ENCODE measurements at regions not wholly inside any gene's neighbourhood (a gene's known extent, or its start where the extent isn't known, plus 50 kb on each side); places are given as distances from the start of the nearest gene placed in this dataset.

DNA sequence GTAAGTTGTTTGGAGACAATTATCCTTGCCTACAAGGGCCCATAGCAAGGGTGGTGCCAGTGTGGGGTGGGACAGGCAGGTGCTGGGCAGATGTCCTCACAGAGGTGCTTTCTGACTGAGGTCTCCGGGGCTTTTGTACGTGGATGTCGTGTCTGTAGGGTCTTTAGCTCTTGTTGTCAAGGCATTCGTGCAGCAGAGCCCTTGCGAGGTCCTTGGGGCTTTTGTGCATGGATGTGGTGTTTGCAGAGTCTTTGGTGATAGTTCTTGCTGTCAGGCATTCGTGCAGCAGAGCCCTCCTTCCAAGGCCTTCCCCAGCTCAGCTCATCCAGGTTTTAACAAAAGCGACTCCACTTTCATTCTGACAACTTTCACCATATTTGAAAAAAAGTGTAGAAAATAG lies 116.0 kb upstream of the TMEM18 start:
- Histone ChIP-seq H3K23ac (ENCODE audit: insufficient read length) (no peak overlapping the region), H3K27me3 (replicated peaks in 1 of 4; ENCODE audit: control insufficient read depth in 3 of 4, extremely low read depth in 1 of 4, insufficient read depth in 3 of 4, low read length in 3 of 4) (peaks cover 0 to 3% (median 0%) of the 10 kb centered on the region in 4 experiments; a peak in 2 of 7 replicates), H2BK12ac (ENCODE audit: low read depth, low read length) (no peak overlapping the region), H2AFZ (ENCODE audit: low read length) (no peak overlapping the region), H2BK15ac (ENCODE audit: low read length) (no peak overlapping the region), H3K4me1 (replicated peaks in 1 of 4; ENCODE audit: control insufficient read depth in 3 of 4, insufficient read depth in 4 of 4, low read length in 3 of 4) (peaks cover 0 to 3% (median 0%) of the 10 kb centered on the region in 4 experiments; a peak in 1 of 7 replicates), H3K79me2 (ENCODE audit: control insufficient read depth in 1 of 2, insufficient read depth in 2 of 2, low read length in 2 of 2) (no peaks in the 10 kb centered on the region), H3K9ac (replicated peaks in 1 of 4; ENCODE audit: extremely low read depth in 1 of 4, low read depth in 3 of 4, low read length in 3 of 4) (no peak overlapping the region), H3K9me3 (ENCODE audit: insufficient read depth in 2 of 2, low read depth in 1 of 2, low read length in 1 of 2) (peaks cover 12% of the 10 kb centered on the region in 2 experiments; a peak in 3 of 4 replicates), H4K91ac (replicated peaks; ENCODE audit: insufficient read length, low read length) (no peak overlapping the region), H3K4me2 (ENCODE audit: insufficient read depth in 1 of 2, low read depth in 2 of 2, low read length in 2 of 2) (no peak overlapping the region), H2BK5ac (ENCODE audit: low read depth, low read length) (no peak overlapping the region), H3K14ac (ENCODE audit: insufficient read length) (no peak overlapping the region), H3K4ac (replicated peaks; ENCODE audit: insufficient read length, low read depth, low read length) (no peak overlapping the region), H4K5ac (ENCODE audit: insufficient read length, low read depth, low read length) (no peak overlapping the region), H3K79me1 (ENCODE audit: low read depth, low read length) (no peaks in the 10 kb centered on the region), H2BK20ac (ENCODE audit: low read length) (no peak overlapping the region), H2BK120ac (replicated peaks; ENCODE audit: low read depth, low read length) (no peak overlapping the region), H3K36me3 (ENCODE audit: control insufficient read depth in 2 of 4, insufficient read depth in 4 of 4, low read length in 3 of 4) (no peaks in the 10 kb centered on the region), H2AK5ac (ENCODE audit: low read depth, low read length) (no peak overlapping the region), H4K20me1 (replicated peaks in 1 of 2; ENCODE audit: control insufficient read depth in 1 of 2, insufficient read depth in 2 of 2, low read length in 2 of 2) (no peaks in the 10 kb centered on the region), H4K8ac (ENCODE audit: extremely low read depth, insufficient read depth, low read length) (no peak overlapping the region), H3K56ac (replicated peaks; ENCODE audit: insufficient read length, low read depth, low read length) (no peak overlapping the region), H3K4me3 (ENCODE audit: extremely low read depth in 1 of 4, insufficient read depth in 2 of 4, low read depth in 3 of 4, low read length in 4 of 4) (no peak overlapping the region), H3K27ac (ENCODE audit: low read depth, low read length) (no peak overlapping the region), H3K18ac (ENCODE audit: extremely low read depth, low read length) (no peak overlapping the region), H3K23me2 (ENCODE audit: low read depth, low read length) (no peaks in the 10 kb centered on the region)
- POLR2A ChIA-PET (ENCODE audit: partially characterized antibody) = no interaction called here
- 95% methylated on average over 7 of the region's 7 CpGs; no CpG with 5 or more reads in 1 of the 2 experiments for WGBS, 2 experiments (ENCODE audit: extremely low coverage in 1 of 2, insufficient coverage in 1 of 2, insufficient read length in 1 of 2, insufficient replicate concordance in 2 of 2, low coverage in 1 of 2, low lambda C conversion rate in 2 of 2, missing lambda C conversion rate in 1 of 2)
- TF ChIP-seq RFX5 (IDR thresholded peaks at IDR 0.05; ENCODE audit: borderline replicate concordance, low read depth, low read length) (no peak), SP4 (IDR thresholded peaks at IDR 0.05; ENCODE audit: low read length) (no peak), BRCA1 (IDR thresholded peaks at IDR 0.05; ENCODE audit: low read depth, low read length) (no peak), YY1 (IDR thresholded peaks at IDR 0.05; ENCODE audit: low read depth, low read length) (no peak), CBX8 (IDR thresholded peaks at IDR 0.05; ENCODE audit: borderline replicate concordance, low read depth, low read length) (no peak)
- CTCF ChIA-PET (ENCODE audit: partially characterized antibody) = interaction anchor here (1.1 kb wide), 1 partner anchor 14 kb away, joined by 4 read pairs; no protein-coding TSS in a partner anchor
- DNase-seq (ENCODE audit: low read depth in 1 of 2, low spot score in 2 of 2) = no peak
- FAIRE-seq = no peak
